GM21786 (cell line): ENCODE measurements at regions not wholly inside any gene's neighbourhood (a gene's known extent, or its start where the extent isn't known, plus 50 kb on each side); places are given as distances from the start of the nearest gene placed in this dataset.

Experiments used
- ATAC-seq: cut with Tn5 transposase; IDR thresholded peaks from one replicate; pipeline ENCODE4 v1.9.1; 2021; ENCODE audit not compliant: unreplicated experiment

GRCh38 chr3:1036207-1036826 lies 56.5 kb upstream of the CNTN6 start:
- ATAC-seq = no peak

- ATAC-seq = no peak
These were observed 55.2 kb upstream of the CNTN6 start for GRCh38 chr3:1037631-1038030.
